ENCODE measurements at regions not wholly inside any gene's neighbourhood (a gene's known extent, or its start where the extent isn't known, plus 50 kb on each side); places are given as distances from the start of the nearest gene placed in this dataset.
"Not testable (repeated sequence)": the region's sequence is repeated elsewhere in the genome, so short reads cannot be mapped to it uniquely, and the experiment has no call there.

DNA sequence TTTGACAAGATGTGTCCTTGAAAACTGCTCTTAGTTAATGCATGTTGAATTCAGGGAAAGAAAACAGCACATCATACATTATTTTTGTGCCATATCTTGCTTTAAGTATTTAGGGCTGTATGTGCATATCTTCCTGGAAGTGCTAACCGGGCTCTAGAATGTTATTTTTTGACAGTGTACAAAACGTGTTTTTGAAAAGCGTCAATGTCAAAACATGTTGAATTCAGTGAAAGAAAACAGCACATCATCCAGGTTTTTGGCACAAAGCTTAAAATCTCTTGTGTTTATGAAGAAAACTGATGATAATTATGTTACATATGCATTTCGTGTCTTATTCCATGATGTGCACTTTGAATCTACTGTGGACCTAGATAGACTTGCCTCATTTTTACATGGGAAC is 82.7 kb downstream of the ASCL4 start:
- Histone ChIP-seq H3K27ac (ENCODE audit: low read depth) (no peak overlapping the region), H3K36me3 (ENCODE audit: insufficient read depth) (no peaks in the 10 kb centered on the region), H3K4me1 (ENCODE audit: insufficient read depth) (no peaks in the 10 kb centered on the region), H3K4me3 (ENCODE audit: low read depth, low read length) (no peak overlapping the region)
- WGBS: 65% methylated on average over 4 of the region's 4 CpGs
- no peak for DNase-seq (ENCODE audit: extremely low spot score)

DNA sequence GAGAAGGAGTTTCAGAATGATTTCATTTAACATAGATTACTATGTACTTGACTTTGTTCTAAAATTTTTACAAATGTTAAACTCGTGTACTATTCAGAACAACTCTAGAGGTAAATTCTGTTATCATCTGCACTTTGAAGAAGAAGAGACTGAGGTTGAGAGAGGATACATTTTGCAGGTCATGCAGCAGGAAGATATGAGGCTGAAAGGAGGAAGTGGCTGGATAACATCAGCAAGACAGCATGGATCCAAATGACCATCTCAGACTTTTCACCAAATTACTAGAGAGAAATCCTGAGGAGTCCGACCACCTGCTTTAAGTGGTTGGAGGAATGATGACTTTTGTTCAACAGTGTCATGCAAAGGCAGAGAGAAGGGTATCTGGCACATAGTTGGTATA is 84.9 kb downstream of the ASCL4 start:
- Histone ChIP-seq H3K4me1 (ENCODE audit: insufficient read depth) (no peaks in the 10 kb centered on the region), H3K36me3 (ENCODE audit: insufficient read depth) (no peaks in the 10 kb centered on the region), H3K27ac (ENCODE audit: low read depth) (no peak overlapping the region), H3K4me3 (ENCODE audit: low read depth, low read length) (no peak overlapping the region)
- no peak for DNase-seq (ENCODE audit: extremely low spot score)
- 50% methylated on average over 2 of the region's 2 CpGs for WGBS

DNA sequence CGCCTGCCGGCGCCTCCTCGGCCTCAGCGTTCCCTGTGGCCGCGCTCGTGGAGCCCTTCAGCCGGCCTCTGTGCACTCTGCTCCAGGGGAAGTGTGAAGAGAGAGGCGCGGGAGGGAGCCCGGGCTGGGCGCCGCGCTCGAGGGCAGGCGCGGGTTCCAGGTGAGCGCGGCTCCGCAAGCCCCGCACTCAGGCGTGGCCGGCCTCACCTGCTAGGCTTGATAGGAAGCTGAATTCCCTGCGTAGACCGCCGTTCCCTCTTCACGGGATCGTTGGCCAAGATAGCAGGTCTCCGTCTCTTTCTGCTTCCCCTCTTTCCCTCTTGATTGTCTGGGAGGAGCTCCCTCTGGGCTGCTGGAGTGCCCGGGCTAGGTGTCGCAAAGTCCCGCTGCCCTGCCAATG is 89.7 kb downstream of the ASCL4 start:
- no peak overlapping the region for H3K4me3 ChIP-seq (ENCODE audit: low read depth, low read length)

DNA sequence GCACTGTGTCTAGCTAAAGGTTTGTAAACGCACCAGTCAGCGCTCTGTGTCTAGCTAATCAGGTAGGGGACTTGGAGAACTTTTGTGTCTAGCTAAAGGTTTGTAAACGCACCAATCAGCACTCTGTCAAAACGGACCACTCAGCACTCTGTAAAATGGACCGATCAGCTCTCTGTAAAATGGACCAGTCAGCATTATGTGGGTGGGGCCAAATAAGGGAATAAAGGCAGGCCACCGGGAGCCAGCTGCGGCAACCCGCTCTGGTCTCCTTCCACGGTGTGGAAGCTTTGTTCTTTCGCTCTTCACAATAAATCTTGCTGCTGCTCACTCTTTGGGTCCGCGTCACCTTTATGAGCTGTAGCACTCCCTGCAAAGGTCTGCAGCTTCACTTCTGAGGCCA is 90.2 kb downstream of the ASCL4 start:
- H3K4me3 ChIP-seq (ENCODE audit: low read depth, low read length); DNase-seq (ENCODE audit: extremely low spot score): not testable (repeated sequence)

More for the DNA sequence above, 89.7 kb downstream of the ASCL4 start:
- H3K4me1 ChIP-seq (ENCODE audit: insufficient read depth): no peaks in the 10 kb centered on the region
- no peak overlapping the region for H3K27ac ChIP-seq (ENCODE audit: low read depth)
- no peaks in the 10 kb centered on the region for H3K36me3 ChIP-seq (ENCODE audit: insufficient read depth)
- DNase-seq (ENCODE audit: extremely low spot score): no peak
- 20% methylated on average over 33 of the region's 33 CpGs for WGBS

DNA sequence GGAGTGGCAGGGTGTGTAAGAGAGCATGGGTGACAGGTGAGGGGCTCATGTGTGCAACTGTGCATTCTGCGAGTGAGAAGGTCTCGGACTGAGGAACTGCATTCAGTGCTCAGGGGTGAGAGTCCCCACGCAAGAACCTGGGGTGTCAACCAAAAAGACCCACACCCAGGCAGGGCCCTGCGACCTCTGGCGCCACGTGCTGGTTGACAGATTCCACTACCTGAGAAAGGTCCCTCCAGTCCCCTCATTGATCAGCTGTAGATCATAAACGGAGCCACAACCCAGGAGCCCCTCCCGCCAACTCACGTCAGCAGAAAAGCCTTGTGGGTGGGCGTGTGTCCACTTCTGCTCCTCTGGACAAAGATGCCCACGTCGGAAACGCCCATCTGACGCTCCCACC is 98.7 kb downstream of the ASCL4 start:
- H3K4me1 ChIP-seq (ENCODE audit: insufficient read depth): no peaks in the 10 kb centered on the region
- DNase-seq (ENCODE audit: extremely low spot score): no peak
- H3K27ac ChIP-seq (ENCODE audit: low read depth): no peak overlapping the region
- no peaks in the 10 kb centered on the region for H3K36me3 ChIP-seq (ENCODE audit: insufficient read depth)
- no peak overlapping the region for H3K4me3 ChIP-seq (ENCODE audit: low read depth, low read length)
- WGBS: 52% methylated on average over 14 of the region's 14 CpGs

More for the DNA sequence above, 90.2 kb downstream of the ASCL4 start:
- H3K36me3 ChIP-seq (ENCODE audit: insufficient read depth); H3K27ac ChIP-seq (ENCODE audit: low read depth); H3K4me1 ChIP-seq (ENCODE audit: insufficient read depth): not testable (repeated sequence)
- WGBS: 73% methylated on average over 12 of the region's 12 CpGs

DNA sequence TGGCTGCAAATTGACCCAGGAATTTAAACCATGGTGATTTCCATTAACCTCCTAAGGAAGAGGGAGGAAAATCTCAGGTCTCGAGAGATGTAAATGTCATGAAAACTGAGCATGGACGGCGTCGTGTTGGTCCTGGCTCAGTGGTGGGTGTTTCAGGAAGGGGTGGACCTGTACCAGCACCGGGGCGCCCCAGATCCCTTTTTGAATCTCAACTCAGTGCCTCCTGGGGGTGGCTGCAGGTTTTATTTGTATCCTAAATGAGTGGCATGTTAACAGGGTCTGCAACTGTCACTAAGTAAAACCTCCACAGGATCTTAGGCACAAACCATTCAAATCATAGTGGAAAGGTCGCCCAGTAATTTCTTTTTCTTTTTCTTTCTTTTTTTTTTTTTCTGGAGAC is 101.3 kb downstream of the ASCL4 start:
- H3K4me3 ChIP-seq (ENCODE audit: low read depth, low read length): no peak overlapping the region
- WGBS: 74% methylated on average over 7 of the region's 7 CpGs
- no peaks in the 10 kb centered on the region for H3K36me3 ChIP-seq (ENCODE audit: insufficient read depth)
- no peaks in the 10 kb centered on the region for H3K4me1 ChIP-seq (ENCODE audit: insufficient read depth)
- DNase-seq (ENCODE audit: extremely low spot score): no peak
- no peak overlapping the region for H3K27ac ChIP-seq (ENCODE audit: low read depth)

DNA sequence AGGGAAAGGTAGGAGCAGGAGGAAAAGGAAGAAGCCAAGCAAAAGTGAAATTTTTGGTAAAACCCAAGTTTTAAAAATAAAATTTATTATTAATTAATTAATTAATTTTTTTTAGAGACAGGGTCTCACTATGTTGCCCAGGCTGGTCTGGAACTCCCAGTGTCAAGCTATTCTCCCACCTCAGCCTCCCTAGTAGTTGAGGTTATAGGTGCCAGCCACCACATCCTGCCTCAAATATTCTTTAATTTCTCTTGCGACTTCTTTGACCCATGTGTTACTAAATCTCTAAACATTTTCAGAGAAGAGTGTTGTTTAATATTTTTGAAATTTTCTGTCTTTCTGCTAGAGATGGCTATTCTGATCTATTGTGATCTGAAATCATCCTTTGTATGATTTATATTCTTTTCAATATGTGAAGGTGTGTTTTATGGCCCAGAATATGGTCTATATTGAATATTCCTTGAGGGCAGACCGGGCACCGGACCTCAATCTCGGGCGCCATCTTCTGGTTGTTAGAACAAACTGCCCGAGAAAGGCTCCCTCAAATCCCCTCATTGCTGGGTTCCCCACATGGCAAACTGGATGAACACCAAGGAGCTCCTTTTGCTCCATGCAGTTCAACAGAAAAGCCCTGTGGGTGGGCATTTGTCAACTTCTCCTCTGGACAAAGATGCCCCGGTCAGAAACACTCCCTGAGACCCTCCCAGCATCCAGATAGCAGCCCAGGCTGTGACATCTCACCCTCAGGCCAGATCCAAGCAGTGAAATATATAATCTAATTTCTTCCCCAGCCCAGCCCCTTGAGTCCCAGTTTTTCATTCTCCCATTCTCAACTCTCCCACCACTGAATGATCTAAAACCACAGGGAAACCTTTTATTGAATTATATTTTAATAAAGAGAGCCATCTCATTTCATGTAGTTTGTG is 110.5 kb downstream of the ASCL4 start:
- Histone ChIP-seq H3K27ac (ENCODE audit: low read depth) (no peak overlapping the region), H3K4me3 (ENCODE audit: low read depth, low read length) (no peak overlapping the region), H3K36me3 (ENCODE audit: insufficient read depth) (no peaks in the 10 kb centered on the region), H3K4me1 (ENCODE audit: insufficient read depth) (no peaks in the 10 kb centered on the region)
- DNase-seq (ENCODE audit: extremely low spot score): no peak
- WGBS: 13% methylated on average over 7 of the region's 7 CpGs

DNA sequence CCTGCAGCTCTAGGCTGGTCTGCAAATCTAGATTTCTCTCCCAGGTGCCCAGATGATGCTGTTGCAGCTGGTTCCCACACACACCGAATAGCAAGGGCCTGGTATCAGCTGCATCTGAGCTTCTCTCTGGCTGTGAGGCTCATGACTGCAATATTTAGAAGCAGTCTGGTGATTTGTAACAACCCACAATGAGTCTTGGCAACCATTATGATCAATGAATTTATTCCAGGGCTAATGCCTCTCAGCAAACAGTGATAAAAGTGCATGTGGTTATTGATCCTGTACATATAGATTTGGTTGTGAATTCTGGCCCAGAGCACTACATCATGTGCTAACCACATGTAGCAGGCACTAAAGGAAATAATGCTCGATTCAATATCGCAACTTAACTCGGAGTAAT is 114.3 kb downstream of the ASCL4 start:
- Histone ChIP-seq H3K4me1 (ENCODE audit: insufficient read depth) (no peaks in the 10 kb centered on the region), H3K36me3 (ENCODE audit: insufficient read depth) (no peaks in the 10 kb centered on the region), H3K27ac (ENCODE audit: low read depth) (no peak overlapping the region), H3K4me3 (ENCODE audit: low read depth, low read length) (no peak overlapping the region)
- 87% methylated on average over 4 of the region's 4 CpGs for WGBS
- no peak for DNase-seq (ENCODE audit: extremely low spot score)

DNA sequence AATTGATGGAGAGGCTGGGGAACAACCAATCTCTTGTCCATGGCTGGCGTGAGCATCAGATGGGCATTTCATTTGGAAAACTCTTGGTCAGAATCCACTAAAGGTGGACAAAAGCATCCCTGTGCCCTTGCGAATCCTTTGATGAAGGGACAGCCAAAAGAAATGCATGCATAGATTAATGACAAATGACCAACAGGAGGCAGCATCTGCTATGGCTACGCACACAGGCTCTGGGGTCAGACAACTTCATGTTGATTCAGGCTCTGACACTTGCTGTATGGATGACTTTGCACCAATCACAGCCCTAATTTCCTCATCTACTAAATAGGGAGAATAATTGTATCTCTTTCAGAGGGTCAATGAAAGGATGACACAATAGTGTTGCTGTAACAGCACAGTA is 117.5 kb downstream of the ASCL4 start:
- DNase-seq (ENCODE audit: extremely low spot score): no peak
- no peak overlapping the region for H3K27ac ChIP-seq (ENCODE audit: low read depth)
- H3K4me1 ChIP-seq (ENCODE audit: insufficient read depth): no peaks in the 10 kb centered on the region
- H3K36me3 ChIP-seq (ENCODE audit: insufficient read depth): no peaks in the 10 kb centered on the region
- H3K4me3 ChIP-seq (ENCODE audit: low read depth, low read length): no peak overlapping the region
- WGBS: 60% methylated on average over 3 of the region's 3 CpGs

DNA sequence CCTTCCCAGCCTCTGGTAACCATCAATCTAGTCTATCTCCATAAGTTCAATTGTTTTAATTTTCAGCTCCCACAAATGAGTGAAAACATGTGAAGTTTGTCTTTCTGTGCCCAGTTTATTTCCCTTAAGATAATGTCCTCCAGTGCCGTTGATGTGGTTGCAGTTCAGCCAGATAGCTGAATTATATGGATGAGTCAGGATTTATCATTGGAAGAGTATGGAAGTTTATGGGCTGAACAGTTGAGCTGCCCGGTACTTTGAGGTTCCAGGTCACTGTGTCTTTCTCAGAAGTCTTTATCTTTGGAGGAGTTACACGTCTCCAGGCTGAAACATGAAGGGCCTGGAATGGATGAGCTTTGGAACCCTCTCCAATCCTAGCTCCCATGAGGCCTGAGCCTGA is 120.1 kb downstream of the ASCL4 start:
- 46% methylated on average over 3 of the region's 3 CpGs for WGBS
- no peak overlapping the region for H3K4me3 ChIP-seq (ENCODE audit: low read depth, low read length)
- H3K4me1 ChIP-seq (ENCODE audit: insufficient read depth): no peaks in the 10 kb centered on the region
- no peak overlapping the region for H3K27ac ChIP-seq (ENCODE audit: low read depth)
- DNase-seq (ENCODE audit: extremely low spot score): no peak
- no peaks in the 10 kb centered on the region for H3K36me3 ChIP-seq (ENCODE audit: insufficient read depth)

DNA sequence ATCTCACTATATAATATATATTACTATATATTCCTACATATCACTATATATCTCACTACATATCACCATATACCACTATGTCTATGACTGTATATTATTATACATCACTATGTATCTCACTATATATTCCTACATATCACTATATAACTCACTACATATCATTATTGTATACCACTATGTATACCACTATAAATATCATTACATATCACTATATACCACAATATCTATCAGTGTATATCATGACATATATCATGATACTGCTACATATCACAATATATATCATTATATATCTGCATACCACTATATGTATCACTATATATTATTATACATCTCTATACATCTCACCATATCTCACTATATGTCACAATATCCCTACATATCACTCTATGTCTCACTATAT is 121.5 kb downstream of the ASCL4 start:
- Histone ChIP-seq H3K27ac (ENCODE audit: low read depth) (no peak overlapping the region), H3K4me1 (ENCODE audit: insufficient read depth) (no peaks in the 10 kb centered on the region), H3K36me3 (ENCODE audit: insufficient read depth) (no peaks in the 10 kb centered on the region), H3K4me3 (ENCODE audit: low read depth, low read length) (no peak overlapping the region)
- DNase-seq (ENCODE audit: extremely low spot score): no peak

DNA sequence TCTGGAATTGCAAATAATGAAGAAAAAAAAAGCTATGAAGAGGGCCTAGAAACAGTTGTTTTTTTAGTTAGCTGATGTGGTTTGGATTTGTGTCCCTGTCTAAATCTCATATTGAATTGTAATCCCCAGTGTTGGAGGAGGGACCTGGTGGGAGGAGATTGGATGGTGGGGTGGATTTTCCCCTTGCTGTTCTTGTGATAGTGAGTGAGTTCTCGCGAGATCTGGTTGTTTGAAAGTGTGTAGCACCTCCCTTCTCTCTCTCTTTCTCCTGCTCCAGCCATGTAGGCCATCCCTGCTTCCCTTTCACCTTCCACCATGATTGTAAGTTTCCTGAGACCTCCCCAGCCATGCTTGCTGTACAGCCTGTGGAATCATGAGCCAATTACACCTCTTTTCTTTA is 126.1 kb downstream of the ASCL4 start:
- 84% methylated on average over 2 of the region's 2 CpGs for WGBS
- Histone ChIP-seq H3K4me3 (ENCODE audit: low read depth, low read length) (no peak overlapping the region), H3K36me3 (ENCODE audit: insufficient read depth) (no peaks in the 10 kb centered on the region), H3K4me1 (ENCODE audit: insufficient read depth) (no peaks in the 10 kb centered on the region), H3K27ac (ENCODE audit: low read depth) (no peak overlapping the region)
- DNase-seq (ENCODE audit: extremely low spot score): no peak

DNA sequence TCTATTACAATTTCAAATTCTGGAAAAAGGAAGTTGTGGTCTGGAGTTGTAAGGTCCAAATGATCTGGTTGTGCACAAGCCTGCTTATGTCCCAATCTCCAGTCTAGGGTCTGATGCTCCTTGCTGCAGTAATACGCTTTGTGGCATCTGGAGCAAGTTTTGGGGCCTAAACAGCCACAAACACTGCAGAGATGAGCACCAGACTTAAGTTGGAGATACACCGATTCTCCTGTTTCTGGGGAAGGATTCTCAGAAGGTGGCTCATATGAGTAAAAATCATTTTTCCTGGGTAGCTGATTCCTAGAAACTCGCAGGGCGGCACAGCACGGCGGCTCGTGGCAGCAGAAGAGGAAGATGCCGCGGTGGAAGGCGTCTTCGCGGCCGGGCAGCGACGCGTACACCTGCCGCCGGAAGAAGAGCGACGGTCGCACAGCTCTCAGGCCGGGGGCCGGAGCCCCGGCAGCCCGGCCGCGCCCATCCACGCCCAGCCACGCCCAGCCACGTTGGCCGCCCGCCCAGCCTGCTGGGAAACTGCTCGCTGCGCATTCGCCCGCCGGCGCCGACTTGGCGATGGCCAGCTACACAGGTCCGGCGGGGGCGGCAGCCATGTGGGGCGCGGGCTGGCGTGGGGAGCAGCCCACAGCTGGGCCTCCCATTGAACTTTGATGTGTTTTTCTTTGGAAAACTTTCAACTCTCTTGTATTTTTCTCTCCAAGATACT is 129.0 kb downstream of the ASCL4 start:
- Histone ChIP-seq H3K27ac (ENCODE audit: low read depth) (no peak overlapping the region), H3K4me3 (ENCODE audit: low read depth, low read length) (no peak overlapping the region), H3K36me3 (ENCODE audit: insufficient read depth) (no peaks in the 10 kb centered on the region), H3K4me1 (ENCODE audit: insufficient read depth) (no peaks in the 10 kb centered on the region)
- 3% methylated on average over 46 of the region's 46 CpGs for WGBS
- DNase-seq (ENCODE audit: extremely low spot score): no peak

DNA sequence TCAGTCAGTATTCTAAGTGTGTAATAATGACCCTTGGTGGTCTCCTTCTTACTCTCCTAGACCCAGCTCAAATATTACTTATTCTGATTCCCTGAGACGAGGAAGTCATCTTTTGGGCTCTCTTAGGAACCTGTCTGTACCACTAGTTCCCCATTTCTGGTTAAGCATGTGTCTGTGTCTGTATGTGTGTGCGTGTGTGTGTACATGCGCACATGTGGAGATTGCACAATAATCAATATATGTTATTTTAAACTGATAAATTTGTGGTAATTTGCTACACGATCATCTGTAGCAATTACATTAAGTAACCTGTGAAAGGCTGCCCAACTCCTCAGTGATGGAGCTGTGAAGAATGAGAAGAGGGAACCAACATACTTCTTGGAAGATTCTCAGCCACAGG is 132.2 kb downstream of the ASCL4 start:
- no peak overlapping the region for H3K4me3 ChIP-seq (ENCODE audit: low read depth, low read length)
- 71% methylated on average over 4 of the region's 4 CpGs for WGBS
- H3K36me3 ChIP-seq (ENCODE audit: insufficient read depth): no peaks in the 10 kb centered on the region
- no peak overlapping the region for H3K27ac ChIP-seq (ENCODE audit: low read depth)
- DNase-seq (ENCODE audit: extremely low spot score): no peak
- H3K4me1 ChIP-seq (ENCODE audit: insufficient read depth): no peaks in the 10 kb centered on the region
